Smooth muscle cell (in vitro differentiated cells): ENCODE measurements at regions not wholly inside any gene's neighbourhood (a gene's known extent, or its start where the extent isn't known, plus 50 kb on each side); places are given as distances from the start of the nearest gene placed in this dataset.
A peak's percentile ranks its signal among the peaks of the same experiment; 100 is the strongest.
"Not testable (repeated sequence)": the region's sequence is repeated elsewhere in the genome, so short reads cannot be mapped to it uniquely, and the experiment has no call there.

Experiments used
- DNase-seq: peaks from one replicate; lab custom pipeline; 2025; ENCODE audit not compliant: unreplicated experiment; lab: John Stamatoyannopoulos, UW
- H2AFZ ChIP-seq: fragments of 200-600 bp; sonication (generic); 2 replicates; pipeline ENCODE4 v1.6.0; 2016; ENCODE audit warnings: antibody characterized with exemption, low read depth, mild to moderate bottlenecking
- H3F3A ChIP-seq: fragments of 200-600 bp; sonication (generic); 2 replicates; pipeline ENCODE4 v1.6.0; 2017; ENCODE audit warnings: antibody characterized with exemption, low read depth
- H3K27ac ChIP-seq: fragments of 200-600 bp; sonication (generic); 2 replicates; pipeline ENCODE4 v1.5.1; 2016; ENCODE audit warnings: low read depth, mild to moderate bottlenecking
- H3K27me3 ChIP-seq: fragments of 200-600 bp; sonication (generic); 2 replicates; pipeline ENCODE4 v1.6.1; 2016; ENCODE audit warnings: low read depth, mild to moderate bottlenecking
- H3K36me3 ChIP-seq: fragments of 200-600 bp; sonication (generic); 2 replicates; pipeline ENCODE4 v1.5.1; 2016; ENCODE audit warnings: low read depth
- H3K4me1 ChIP-seq: fragments of 200-600 bp; sonication (generic); 2 replicates; pipeline ENCODE4 v1.5.1; 2016; ENCODE audit warnings: low read depth
- H3K4me2 ChIP-seq: fragments of 200-600 bp; sonication (generic); 2 replicates; pipeline ENCODE4 v1.6.0; 2016; ENCODE audit warnings: mild to moderate bottlenecking
- H3K4me3 ChIP-seq: fragments of 200-600 bp; sonication (generic); 2 replicates; pipeline ENCODE4 v1.5.1; 2016; ENCODE audit warnings: mild to moderate bottlenecking
- H3K79me2 ChIP-seq: fragments of 200-600 bp; sonication (generic); 2 replicates; pipeline ENCODE4 v1.6.0; 2016; ENCODE audit warnings: low read depth, mild to moderate bottlenecking
- H3K9ac ChIP-seq: fragments of 200-600 bp; sonication (generic); 2 replicates; pipeline ENCODE4 v1.6.0; 2016; ENCODE audit warnings: low read depth
- H3K9me3 ChIP-seq: fragments of 200-600 bp; sonication (generic); replicated peaks from 2 replicates; pipeline ENCODE4 v1.5.1; 2016; ENCODE audit warnings: low read depth
- H4K20me1 ChIP-seq: fragments of 200-600 bp; sonication (generic); 2 replicates; pipeline ENCODE4 v1.6.0; 2016; ENCODE audit warnings: low read depth
- CTCF ChIP-seq: fragments of 200-600 bp; sonication (generic); IDR thresholded peaks from 2 replicates; pipeline ENCODE4 v1.5.1; 2017; ENCODE audit warnings: borderline replicate concordance, mild to moderate bottlenecking, antibody characterized with exemption; ENCODE audit not compliant: insufficient read depth, poor library complexity, severe bottlenecking
- WGBS: methylation state at CpG from one replicate; pipeline ENCODE4 v1.1.7; 2016; ENCODE audit warnings: low lambda C conversion rate; 5-methylcytosine and 5-hydroxymethylcytosine counted together

DNA sequence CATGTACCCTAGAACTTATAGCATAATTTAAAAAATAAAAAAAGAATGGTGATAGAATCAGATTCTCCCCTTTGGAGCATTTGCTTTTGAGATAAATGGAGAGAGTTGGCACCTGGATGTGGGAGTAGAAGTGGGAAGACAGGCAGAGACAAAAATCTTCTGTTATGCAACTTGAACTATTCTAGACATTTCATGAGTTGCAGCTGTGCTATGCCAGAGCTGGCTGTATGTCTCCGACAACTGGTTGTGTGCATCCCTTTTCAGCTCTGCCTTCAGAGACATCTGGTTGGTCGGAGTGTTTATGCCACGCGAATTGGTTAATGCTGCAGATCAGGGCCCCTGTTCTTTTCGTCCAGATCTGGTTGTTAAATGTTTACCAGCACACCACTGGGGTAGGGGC lies 161.3 kb downstream of the JRKL start:
- Histone ChIP-seq H3K9me3 (no peaks in the 10 kb centered on the region), H3K27me3 (no peaks in the 10 kb centered on the region), H3F3A (no peaks in the 10 kb centered on the region), H4K20me1 (no peaks in the 10 kb centered on the region), H2AFZ (no peak overlapping the region), H3K4me3 (no peak overlapping the region), H3K79me2 (no peaks in the 10 kb centered on the region), H3K36me3 (no peaks in the 10 kb centered on the region), H3K4me1 (no peaks in the 10 kb centered on the region), H3K9ac (no peak overlapping the region), H3K4me2 (no peak overlapping the region), H3K27ac (no peak overlapping the region)
- DNase-seq: no peak
- 85% methylated on average over 5 of the region's 5 CpGs for WGBS
- TF ChIP-seq CTCF: no peak

DNA sequence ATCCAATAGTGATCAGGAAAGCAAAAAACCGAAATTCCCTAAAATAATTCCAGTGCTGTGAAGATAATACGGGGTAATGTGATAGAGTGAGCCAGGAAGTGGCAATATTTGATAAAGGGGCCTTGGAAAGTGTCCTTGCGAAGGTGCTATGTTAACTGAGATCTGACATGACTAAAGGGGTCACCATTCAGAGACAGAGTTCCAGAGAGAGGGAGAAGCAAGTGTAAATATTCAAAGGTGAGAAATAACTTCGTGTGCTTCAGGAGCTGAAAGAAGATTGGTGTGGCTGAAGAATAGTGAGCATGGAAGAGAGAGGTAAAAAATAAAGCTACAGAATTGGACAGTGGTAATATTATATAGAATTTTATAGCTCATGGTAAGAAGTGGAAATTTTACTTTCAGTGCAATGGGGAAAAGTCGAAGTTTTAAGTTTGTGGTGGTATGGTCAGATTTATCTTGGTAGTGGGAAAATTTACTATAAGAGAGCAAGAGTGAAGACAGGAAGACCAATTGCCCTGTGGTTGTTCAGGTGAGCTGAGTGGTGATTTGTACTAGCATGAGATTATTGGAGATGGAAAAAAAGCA lies 164.5 kb downstream of the JRKL start:
- 87% methylated on average over 5 of the region's 5 CpGs for WGBS
- H3K79me2 ChIP-seq: no peaks in the 10 kb centered on the region
- no peaks in the 10 kb centered on the region for H4K20me1 ChIP-seq
- no peaks in the 10 kb centered on the region for H3K9me3 ChIP-seq
- H3K4me1 ChIP-seq: no peaks in the 10 kb centered on the region
- H3K36me3 ChIP-seq: no peaks in the 10 kb centered on the region
- no peak for TF ChIP-seq CTCF
- H3F3A ChIP-seq: no peaks in the 10 kb centered on the region
- no peak overlapping the region for H3K4me2 ChIP-seq
- H3K27ac ChIP-seq: no peak overlapping the region
- H2AFZ ChIP-seq: no peak overlapping the region
- no peak overlapping the region for H3K9ac ChIP-seq
- H3K27me3 ChIP-seq: no peaks in the 10 kb centered on the region
- DNase-seq: no peak
- no peak overlapping the region for H3K4me3 ChIP-seq

DNA sequence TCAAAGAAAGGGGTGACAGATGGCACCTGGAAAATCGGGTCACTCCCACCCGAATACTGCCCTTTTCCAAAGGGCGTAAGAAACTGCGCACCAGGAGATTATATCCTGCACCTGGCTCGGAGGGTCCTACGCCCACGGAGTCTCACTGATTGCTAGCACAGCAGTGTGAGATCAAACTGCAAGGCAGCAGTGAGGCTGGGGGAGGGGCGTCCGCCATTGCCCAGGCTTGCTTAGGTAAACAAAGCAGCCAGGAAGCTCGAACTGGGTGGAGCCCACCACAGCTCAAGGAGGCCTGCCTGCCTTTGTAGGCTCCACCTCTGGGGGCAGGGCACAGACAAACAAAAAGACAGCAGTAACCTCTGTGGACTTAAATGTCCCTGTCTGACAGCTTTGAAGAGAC lies 166.0 kb downstream of the JRKL start:
- not testable (repeated sequence) for H3K9ac ChIP-seq, H2AFZ ChIP-seq, H3K27me3 ChIP-seq, H4K20me1 ChIP-seq, H3F3A ChIP-seq, DNase-seq, H3K4me3 ChIP-seq, H3K79me2 ChIP-seq, H3K27ac ChIP-seq, H3K4me2 ChIP-seq, H3K4me1 ChIP-seq, H3K36me3 ChIP-seq, H3K9me3 ChIP-seq
- 85% methylated on average over 10 of the region's 10 CpGs for WGBS

- H3K9ac ChIP-seq, H3K27ac ChIP-seq, H3K79me2 ChIP-seq, H3K27me3 ChIP-seq, H3K9me3 ChIP-seq, H3K36me3 ChIP-seq, H3K4me3 ChIP-seq, H3K4me1 ChIP-seq, H2AFZ ChIP-seq, H3F3A ChIP-seq, DNase-seq, H4K20me1 ChIP-seq, H3K4me2 ChIP-seq: not testable (repeated sequence)
- WGBS: 97% methylated on average over 3 of the region's 3 CpGs
Observed at GRCh38 chr11:96560727-96561126, 170.9 kb downstream of the JRKL start.

- no peaks in the 10 kb centered on the region for H3K36me3 ChIP-seq
- WGBS: 42% methylated on average over 4 of the region's 4 CpGs
- peak overlapping the region; percentile 96 for H2AFZ ChIP-seq
- H3K9me3 ChIP-seq: no peaks in the 10 kb centered on the region
- peak overlapping the region; percentile 80 for H3K4me2 ChIP-seq
- no peaks in the 10 kb centered on the region for H3K79me2 ChIP-seq
- no peaks in the 10 kb centered on the region for H3K27me3 ChIP-seq
- H4K20me1 ChIP-seq: no peaks in the 10 kb centered on the region
- peaks cover 5% of the 10 kb centered on the region for H3K4me1 ChIP-seq
- no peak overlapping the region for H3K27ac ChIP-seq
- no peaks in the 10 kb centered on the region for H3F3A ChIP-seq
- no peak for DNase-seq
- peak overlapping the region; percentile 42 for H3K4me3 ChIP-seq
- peak overlapping the region; percentile 18 for H3K9ac ChIP-seq
- TF ChIP-seq CTCF: no peak
Observed at GRCh38 chr11:96567176-96567575, 177.4 kb downstream of the JRKL start.
